ENCODE measurements at regions not wholly inside any gene's neighbourhood (a gene's known extent, or its start where the extent isn't known, plus 50 kb on each side); places are given as distances from the start of the nearest gene placed in this dataset.

DNA sequence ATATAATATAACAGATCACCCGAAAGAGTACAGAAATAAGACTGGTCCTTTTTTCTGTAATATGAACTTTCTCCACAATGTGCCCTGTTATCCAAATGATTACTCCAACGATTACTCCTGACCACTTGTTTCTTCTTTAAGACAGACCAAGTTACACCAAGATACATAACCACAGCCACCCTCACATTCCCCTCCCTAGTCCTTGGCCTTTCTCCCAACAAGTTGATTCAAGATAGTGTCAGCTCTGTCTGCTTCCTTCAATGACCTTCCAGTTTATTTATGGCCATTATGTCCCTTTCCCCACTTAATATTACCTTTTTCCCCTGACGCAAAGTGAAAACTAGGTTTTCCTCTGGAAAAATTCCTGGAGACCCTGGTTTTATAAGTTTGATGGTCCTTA lies 397.2 kb downstream of the FAM47B start:
- TF ChIP-seq, protein P1, sequence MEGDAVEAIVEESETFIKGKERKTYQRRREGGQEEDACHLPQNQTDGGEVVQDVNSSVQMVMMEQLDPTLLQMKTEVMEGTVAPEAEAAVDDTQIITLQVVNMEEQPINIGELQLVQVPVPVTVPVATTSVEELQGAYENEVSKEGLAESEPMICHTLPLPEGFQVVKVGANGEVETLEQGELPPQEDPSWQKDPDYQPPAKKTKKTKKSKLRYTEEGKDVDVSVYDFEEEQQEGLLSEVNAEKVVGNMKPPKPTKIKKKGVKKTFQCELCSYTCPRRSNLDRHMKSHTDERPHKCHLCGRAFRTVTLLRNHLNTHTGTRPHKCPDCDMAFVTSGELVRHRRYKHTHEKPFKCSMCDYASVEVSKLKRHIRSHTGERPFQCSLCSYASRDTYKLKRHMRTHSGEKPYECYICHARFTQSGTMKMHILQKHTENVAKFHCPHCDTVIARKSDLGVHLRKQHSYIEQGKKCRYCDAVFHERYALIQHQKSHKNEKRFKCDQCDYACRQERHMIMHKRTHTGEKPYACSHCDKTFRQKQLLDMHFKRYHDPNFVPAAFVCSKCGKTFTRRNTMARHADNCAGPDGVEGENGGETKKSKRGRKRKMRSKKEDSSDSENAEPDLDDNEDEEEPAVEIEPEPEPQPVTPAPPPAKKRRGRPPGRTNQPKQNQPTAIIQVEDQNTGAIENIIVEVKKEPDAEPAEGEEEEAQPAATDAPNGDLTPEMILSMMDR (IDR thresholded peaks at IDR 0.05), result no peak
- no peak for TF ChIP-seq POLR2A (IDR thresholded peaks at IDR 0.05)

All from Peyer's patch (tissue), 4 donors.